DMS 273 treated with DMSO at 0.1 percent for 48 hours (cell line): ENCODE measurements at regions not wholly inside any gene's neighbourhood (a gene's known extent, or its start where the extent isn't known, plus 50 kb on each side); places are given as distances from the start of the nearest gene placed in this dataset.
"Not testable (repeated sequence)": the region's sequence is repeated elsewhere in the genome, so short reads cannot be mapped to it uniquely, and the experiment has no call there.

Experiments used
- DNase-seq: peaks from one replicate; lab custom pipeline; 2025; lab: John Stamatoyannopoulos, UW

DNA sequence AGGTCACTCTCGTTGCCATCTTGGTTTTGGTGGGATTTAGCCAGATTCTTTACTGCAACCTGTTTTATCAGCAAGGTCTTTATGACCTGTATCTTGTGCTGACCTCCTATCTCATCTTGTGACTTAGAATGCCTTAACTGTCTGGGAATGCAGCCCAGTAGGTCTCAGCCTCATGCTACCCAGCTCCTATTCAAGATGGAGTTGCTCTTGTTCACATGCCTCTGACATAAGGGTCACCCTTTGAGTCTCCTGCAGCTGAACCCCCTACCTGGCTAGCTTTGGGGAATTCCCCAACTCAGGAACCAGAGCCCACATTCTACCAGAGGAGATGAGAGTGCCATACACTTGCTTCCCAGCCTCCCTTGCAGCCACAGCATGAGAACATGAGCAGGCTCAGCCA lies 123.0 kb upstream of the ARHGEF3 start:
- not testable (repeated sequence) for DNase-seq

DNA sequence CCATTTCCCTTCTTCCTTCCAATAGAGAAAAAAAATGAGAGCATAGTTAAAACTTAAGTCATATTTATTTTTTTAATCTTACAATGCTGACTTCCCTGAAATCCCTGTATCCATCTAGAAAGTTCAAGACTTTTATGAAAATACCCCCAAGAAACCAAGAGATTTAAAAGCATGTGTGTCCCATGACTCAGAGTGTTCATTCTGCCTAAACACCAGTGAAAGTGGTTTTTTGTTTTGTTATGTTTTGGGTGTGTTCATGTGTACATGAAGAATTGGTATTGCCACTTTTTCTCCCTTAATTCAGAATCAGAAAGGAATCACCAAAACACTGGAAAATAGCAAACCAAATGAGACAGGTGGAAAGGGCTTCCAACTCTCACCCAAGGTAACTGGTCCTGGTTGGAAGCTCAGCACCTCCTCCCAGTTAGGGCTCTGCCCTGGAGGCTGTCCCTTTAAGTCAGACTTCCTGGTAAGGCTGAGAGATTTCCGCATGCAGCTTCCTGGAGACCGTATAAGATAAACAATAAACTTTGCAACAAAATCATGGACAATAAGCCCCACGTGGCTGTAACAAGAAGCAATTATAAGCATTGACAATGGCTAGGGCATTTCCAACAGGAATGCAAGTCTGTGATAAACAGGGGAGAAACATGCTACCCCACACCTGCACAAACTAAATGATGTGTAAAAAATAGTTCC lies 121.9 kb upstream of the ARHGEF3 start:
- no peak for DNase-seq

- DNase-seq = no peak
Measured at GRCh38 chr3:56921573-56922453, 120.1 kb upstream of the ARHGEF3 start.

- DNase-seq = no peak
Measured at GRCh38 chr3:56919797-56920195, 118.0 kb upstream of the ARHGEF3 start.

GRCh38 chr3:56919137-56919796 lies 117.5 kb upstream of the ARHGEF3 start:
- DNase-seq = no peak

- DNase-seq = no peak
Measured at GRCh38 chr3:56918111-56918568, 116.4 kb upstream of the ARHGEF3 start.

DNA sequence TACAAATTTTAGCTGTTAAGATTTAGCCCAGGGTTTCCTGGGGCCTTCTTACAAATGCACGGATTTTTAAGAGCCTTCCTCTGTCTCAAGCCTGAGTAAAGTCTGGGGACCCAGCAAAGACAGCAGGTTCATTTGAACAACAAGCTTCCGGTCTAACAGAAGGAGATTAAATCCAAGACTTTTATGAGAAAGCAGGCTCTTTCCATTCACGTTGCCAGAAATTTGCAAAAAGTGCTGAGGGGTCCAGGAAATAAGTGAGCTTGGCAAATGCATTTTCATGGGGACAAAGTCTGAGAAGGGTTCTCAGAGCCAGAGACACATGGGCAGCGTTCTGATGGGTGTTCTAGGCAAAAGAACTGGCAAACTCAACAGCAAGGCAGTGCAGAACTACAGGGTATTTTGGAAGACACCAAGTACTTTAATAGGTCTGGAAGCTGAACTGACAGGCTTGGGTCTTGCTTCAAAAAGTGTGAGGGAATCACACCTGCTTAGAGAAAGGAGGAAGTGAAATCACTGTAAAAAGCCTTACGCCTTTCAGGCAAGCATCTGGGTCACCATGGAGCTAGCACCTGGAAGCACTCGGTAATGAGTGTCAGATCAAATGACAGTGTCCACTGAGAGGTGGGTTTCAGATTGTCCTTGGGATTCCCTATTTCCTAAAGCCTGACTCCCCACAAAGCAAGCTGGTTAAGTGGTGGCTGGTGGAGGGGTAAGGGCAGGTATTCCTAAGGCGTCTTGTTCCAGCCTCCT lies 115.8 kb upstream of the ARHGEF3 start:
- no peak for DNase-seq

DNA sequence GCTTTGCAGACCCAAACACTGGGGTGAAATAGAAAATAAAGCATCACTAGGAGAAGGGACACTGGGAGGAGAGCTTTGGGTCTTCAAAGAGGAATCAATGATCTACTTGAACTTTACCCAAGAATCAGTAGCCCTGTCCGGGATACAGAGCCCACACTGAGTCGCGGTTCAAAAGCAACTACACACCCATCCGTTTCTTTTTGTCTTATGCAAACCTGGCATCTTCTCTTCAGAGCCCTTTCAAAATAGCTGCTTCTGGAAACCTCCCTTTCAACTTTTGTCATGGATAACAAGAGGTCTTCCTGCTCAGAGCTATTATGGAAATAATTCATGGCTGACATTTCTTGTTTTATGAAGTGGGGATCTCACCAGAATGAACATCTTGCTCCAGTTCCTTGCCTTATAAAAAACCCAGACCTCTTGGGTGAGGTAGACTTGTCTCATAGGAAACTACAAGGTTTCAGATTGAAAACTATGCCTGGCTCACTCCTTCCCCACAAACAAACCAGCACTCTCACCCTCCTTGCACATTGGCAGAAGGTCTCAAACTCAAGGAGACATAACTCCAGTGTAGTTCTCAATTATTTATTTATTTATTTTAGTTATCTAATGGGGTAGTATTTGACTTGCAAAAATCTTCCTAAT lies 115.1 kb upstream of the ARHGEF3 start:
- DNase-seq = no peak

DNA sequence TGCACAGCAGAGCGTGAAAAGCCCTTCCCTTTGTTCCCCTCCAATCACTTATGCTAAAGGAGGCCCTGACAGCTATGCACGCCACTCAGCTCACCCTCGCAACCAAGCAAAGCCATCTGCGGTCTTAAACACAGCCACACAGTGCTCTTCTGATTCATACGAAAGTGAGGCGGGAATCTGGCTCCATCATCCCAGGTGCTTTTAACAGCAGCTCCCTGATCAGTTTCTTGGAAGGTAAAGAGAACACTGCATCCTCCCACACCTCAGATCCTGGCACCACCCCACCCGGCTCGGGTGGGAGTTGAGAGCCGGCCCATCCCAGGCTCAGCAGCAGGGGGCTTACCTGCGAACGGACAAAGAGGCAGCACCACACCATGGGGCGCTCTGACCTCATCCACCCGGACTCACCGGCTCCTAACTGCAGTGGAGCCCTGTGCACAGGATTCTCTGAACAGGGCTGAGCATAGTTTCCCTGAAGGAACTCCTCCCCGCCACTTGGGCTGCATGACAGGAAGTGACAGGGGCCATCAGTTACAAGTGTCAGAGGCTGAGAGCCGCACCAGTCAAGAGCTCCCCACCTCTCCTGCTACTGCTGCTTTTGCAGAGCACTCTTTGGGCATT lies 114.3 kb upstream of the ARHGEF3 start:
- no peak for DNase-seq

GRCh38 chr3:56914646-56915045 lies 112.9 kb upstream of the ARHGEF3 start:
- no peak for DNase-seq

- no peak for DNase-seq
Measured at GRCh38 chr3:56911363-56911762, 109.6 kb upstream of the ARHGEF3 start.

GRCh38 chr3:56909349-56909748 lies 107.6 kb upstream of the ARHGEF3 start:
- DNase-seq = no peak

- DNase-seq = no peak
Measured at GRCh38 chr3:56908004-56908403, 106.3 kb upstream of the ARHGEF3 start.

DNA sequence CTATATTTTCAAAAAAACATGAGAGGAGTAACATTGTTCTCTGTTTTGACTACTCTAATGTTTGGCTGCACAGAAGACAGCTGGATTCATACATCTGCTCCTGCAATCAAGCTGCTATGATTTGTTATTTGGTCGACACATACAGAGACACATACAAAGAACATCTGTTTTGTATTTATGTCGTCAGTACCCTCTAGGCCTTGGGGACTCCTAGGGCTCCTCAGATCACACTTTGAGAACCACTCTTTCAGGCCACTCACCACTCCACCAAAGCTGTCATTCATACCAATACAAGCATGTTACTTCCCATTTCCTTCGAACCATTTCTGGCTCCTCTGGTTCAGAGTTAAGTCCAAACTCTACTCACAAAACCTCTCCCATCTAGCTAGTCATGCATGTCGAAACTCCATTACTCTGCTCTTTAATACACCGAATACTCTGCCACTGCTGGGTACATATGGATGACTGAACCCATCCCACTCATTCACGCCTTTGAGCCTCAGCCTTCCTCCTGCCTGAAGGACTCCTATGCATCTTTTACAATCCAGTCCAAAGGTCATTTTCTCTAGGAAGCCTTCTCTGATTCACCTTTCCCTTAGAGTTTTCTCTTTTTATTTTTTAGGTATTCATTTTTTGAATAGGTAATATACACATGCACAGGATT lies 102.9 kb upstream of the ARHGEF3 start:
- no peak for DNase-seq

DNA sequence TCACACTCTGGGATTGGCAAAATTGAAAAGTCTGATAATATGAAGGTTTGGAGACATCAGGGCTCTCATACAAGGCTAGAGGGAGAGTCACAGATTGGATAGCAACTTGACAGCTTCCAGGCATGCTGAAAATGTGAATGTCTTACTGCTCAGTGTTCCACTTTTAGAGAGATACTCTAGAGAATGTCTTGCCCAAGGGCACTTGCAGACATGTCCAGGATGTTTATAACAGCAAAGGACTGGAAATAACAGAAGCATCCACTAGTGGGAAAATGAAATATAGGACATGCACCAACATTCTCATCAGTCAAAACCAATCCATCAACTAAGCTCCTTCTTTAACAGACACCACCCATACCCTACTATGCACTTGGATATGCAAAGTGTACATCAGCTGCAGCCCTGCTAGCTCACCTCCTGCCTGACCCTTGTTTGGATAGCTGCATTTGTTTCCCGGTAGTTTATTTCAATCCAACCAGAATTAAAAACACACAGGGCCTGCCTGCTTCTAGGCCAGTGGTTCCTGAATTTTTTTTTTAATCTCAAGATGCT lies 101.6 kb upstream of the ARHGEF3 start:
- no peak for DNase-seq

- DNase-seq = no peak
Measured at GRCh38 chr3:56902468-56903160, 100.9 kb upstream of the ARHGEF3 start.

DNA sequence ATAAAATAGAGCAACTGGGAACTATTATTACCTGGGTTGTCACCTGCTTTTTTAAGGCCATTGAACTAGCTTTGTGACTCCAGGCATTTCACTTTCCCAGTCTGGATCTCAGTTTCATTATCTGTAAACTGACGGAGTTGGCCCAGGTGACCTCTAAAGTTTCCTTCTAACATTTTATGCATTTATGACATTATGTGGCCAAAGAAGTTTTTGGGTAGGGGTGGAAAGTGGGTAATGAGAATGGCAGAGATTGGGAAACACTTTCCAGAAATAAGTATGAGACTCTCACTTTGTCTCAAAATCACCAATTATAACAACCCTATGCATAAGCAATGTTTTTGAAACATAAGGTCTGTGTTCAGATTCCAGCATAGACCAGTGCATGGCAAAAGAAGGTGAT lies 99.1 kb upstream of the ARHGEF3 start:
- DNase-seq = no peak

- DNase-seq = no peak
Measured at GRCh38 chr3:56899851-56900250, 98.1 kb upstream of the ARHGEF3 start.

DNA sequence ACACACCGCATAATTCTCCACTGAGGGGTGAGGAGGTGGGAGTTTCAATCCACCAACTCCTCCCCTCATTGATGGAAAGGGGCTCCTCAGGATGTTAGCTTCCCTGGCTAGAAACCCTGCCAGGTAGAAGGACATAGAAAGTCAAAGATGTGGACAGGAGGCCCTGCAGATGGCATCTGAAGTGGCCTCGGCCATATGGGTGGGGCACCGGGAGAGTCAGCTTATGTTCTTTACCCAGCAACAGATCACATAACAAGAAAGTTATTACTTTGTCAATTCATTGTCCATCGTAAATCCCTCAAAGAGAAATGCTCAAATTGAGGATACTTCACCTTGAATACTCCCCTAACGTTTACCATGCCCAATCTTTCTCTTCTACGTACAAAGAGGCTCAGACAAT lies 97.3 kb upstream of the ARHGEF3 start:
- DNase-seq = no peak

DNA sequence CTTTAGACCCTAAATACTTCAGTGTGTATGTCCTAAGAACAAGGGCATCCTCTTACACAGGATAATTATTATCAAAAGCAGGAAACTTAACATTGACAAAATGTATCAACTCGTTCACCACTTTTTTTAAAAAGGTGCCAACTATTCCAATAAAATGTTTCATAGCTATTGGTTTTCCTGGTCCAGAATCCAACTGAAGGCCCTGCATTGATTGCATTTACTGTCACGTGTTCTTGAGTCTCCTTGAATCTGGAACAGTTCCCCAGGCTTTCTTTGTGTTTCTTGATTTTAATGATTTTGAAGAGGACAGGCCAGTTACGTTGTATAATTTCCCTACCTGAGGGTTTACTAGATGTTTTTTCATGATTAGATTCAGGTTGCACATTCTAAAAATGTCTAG lies 94.6 kb upstream of the ARHGEF3 start:
- DNase-seq = no peak
